ENCODE measurements at regions not wholly inside any gene's neighbourhood (a gene's known extent, or its start where the extent isn't known, plus 50 kb on each side); places are given as distances from the start of the nearest gene placed in this dataset.

DNA sequence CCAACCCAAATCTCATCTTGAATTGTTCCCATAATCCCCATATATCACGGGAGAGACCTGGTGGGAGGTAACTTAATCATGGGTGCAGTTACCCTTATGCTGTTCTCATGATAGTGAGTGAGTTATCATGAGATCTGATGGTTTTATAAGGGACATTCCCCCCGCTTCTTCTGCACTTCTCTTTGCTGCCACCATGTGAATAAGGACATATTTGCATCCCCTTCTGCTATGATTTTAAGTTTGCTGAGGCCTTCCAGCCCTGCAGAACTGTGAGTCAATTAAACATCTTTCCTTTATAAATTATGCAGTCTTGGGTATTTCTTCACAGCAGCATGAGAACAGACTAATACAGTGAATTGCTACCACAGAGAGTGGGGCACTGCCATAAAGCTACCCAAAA, 179.1 kb downstream of the LRIG3 start:
- Histone ChIP-seq H3K27me3 (ENCODE audit: insufficient read depth) (no peaks in the 10 kb centered on the region), H3K9me3 (no peaks in the 10 kb centered on the region; the same call in 1 of the 2 replicates), H2AFZ (ENCODE audit: low read depth) (no peak overlapping the region), H3K9me2 (no peaks in the 10 kb centered on the region), H3K36me3 (replicated peaks in 1 of 2; ENCODE audit: control insufficient read depth in 1 of 2, insufficient read depth in 2 of 2, low read length in 1 of 2) (no peaks in the 10 kb centered on the region), H4K20me1 (ENCODE audit: insufficient read depth) (no peaks in the 10 kb centered on the region), H3K9ac (no peak overlapping the region), H3F3A (replicated peaks; ENCODE audit: insufficient read depth) (no peaks in the 10 kb centered on the region), H3K27ac (ENCODE audit: low read depth in 2 of 2, low read length in 1 of 2) (no peak overlapping the region), H3K4me3 (ENCODE audit: low read depth in 2 of 2, low read length in 1 of 2) (no peak overlapping the region), H3K79me2 (ENCODE audit: insufficient read depth) (no peaks in the 10 kb centered on the region), H3K4me1 (ENCODE audit: control insufficient read depth in 1 of 2, insufficient read depth in 2 of 2, low read depth in 1 of 2, low read length in 1 of 2) (no peaks in the 10 kb centered on the region), H3K4me2 (no peak overlapping the region)
- 18% methylated on average over 2 of the region's 2 CpGs for WGBS (ENCODE audit: low lambda C conversion rate)
- ChIA-PET POLR2A (no interaction called here), CTCF (no interaction called here)
- TF ChIP-seq EP300 (IDR thresholded peaks at IDR 0.05; ENCODE audit: borderline replicate concordance in 1 of 2, low read depth in 1 of 2, low read length in 1 of 2) (no peak), GATA2 (CRISPR knock-in tag; IDR thresholded peaks at IDR 0.05) (no peak), RFX5 (IDR thresholded peaks at IDR 0.05; ENCODE audit: low read length) (no peak)
- TF ChIP-seq, protein P1, sequence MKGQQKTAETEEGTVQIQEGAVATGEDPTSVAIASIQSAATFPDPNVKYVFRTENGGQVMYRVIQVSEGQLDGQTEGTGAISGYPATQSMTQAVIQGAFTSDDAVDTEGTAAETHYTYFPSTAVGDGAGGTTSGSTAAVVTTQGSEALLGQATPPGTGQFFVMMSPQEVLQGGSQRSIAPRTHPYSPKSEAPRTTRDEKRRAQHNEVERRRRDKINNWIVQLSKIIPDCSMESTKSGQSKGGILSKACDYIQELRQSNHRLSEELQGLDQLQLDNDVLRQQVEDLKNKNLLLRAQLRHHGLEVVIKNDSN (IDR thresholded peaks at IDR 0.05; ENCODE audit: borderline replicate concordance, low read depth), result no peak
- TF ChIP-seq, protein P2, sequence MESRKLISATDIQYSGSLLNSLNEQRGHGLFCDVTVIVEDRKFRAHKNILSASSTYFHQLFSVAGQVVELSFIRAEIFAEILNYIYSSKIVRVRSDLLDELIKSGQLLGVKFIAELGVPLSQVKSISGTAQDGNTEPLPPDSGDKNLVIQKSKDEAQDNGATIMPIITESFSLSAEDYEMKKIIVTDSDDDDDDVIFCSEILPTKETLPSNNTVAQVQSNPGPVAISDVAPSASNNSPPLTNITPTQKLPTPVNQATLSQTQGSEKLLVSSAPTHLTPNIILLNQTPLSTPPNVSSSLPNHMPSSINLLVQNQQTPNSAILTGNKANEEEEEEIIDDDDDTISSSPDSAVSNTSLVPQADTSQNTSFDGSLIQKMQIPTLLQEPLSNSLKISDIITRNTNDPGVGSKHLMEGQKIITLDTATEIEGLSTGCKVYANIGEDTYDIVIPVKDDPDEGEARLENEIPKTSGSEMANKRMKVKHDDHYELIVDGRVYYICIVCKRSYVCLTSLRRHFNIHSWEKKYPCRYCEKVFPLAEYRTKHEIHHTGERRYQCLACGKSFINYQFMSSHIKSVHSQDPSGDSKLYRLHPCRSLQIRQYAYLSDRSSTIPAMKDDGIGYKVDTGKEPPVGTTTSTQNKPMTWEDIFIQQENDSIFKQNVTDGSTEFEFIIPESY (IDR thresholded peaks at IDR 0.05; ENCODE audit: borderline replicate concordance, low read depth), result no peak
- DNase-seq, result no peak

DNA sequence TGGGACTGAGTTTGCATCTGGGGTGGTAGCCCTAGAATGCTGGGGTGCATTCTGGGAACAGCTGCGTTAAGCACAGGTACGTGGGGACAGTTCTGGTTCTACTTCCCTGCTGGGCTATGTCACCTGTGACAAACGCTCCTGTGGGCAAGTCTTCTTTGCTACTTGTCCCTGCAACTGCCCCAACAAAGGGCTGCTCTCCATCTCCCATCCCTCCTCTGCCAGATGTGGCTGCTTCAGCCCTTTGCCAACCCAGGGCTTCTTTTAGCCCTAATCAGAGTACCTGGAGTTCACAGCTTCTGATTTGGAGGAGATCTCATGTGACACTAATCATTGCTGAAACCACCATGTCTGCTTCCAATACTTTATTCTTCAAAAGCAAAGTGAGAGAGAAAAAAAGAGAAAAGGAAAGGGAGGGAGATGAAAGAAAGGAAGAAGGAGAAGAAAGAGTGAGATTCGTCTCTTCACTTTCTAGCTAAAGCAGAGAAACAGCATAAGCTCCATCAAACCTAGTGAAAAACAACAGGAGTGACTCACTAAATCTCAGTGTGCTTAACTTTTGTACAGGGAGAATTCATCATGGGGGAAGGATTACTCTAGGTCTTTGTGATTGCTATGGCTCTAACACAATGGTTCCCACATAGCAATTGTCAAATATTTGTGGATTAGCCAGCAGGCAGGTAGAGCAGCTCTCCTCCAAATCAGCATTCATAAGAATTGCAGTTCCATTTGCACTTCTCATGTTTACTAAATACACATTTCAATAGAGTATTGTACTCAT, 174.8 kb downstream of the LRIG3 start:
- Histone ChIP-seq H3K4me1 (ENCODE audit: control insufficient read depth in 1 of 2, insufficient read depth in 2 of 2, low read depth in 1 of 2, low read length in 1 of 2) (no peaks in the 10 kb centered on the region), H3K27ac (ENCODE audit: low read depth in 2 of 2, low read length in 1 of 2) (no peak overlapping the region), H3K79me2 (ENCODE audit: insufficient read depth) (no peaks in the 10 kb centered on the region), H2AFZ (ENCODE audit: low read depth) (no peak overlapping the region), H3K36me3 (replicated peaks in 1 of 2; ENCODE audit: control insufficient read depth in 1 of 2, insufficient read depth in 2 of 2, low read length in 1 of 2) (no peaks in the 10 kb centered on the region), H3K27me3 (ENCODE audit: insufficient read depth) (no peaks in the 10 kb centered on the region), H3K4me3 (ENCODE audit: low read depth in 2 of 2, low read length in 1 of 2) (no peak overlapping the region), H3K9ac (no peak overlapping the region), H3K4me2 (no peak overlapping the region), H3K9me2 (no peaks in the 10 kb centered on the region), H3F3A (replicated peaks; ENCODE audit: insufficient read depth) (peaks cover 3% of the 10 kb centered on the region), H4K20me1 (ENCODE audit: insufficient read depth) (no peaks in the 10 kb centered on the region), H3K9me3 (no peaks in the 10 kb centered on the region)
- DNase-seq, result no peak
- 8% methylated on average over 4 of the region's 4 CpGs for WGBS (ENCODE audit: low lambda C conversion rate)
- TF ChIP-seq EZH2phosphoT487 (IDR thresholded peaks at IDR 0.05; ENCODE audit: borderline replicate concordance, low read depth), result no peak
- TF ChIP-seq TCF12 (IDR thresholded peaks at IDR 0.05), result no peak
- TF ChIP-seq POLR2AphosphoS5 (IDR thresholded peaks at IDR 0.05; ENCODE audit: low read depth, low read length), result no peak
- no peak for TF ChIP-seq GATA2 (CRISPR knock-in tag; IDR thresholded peaks at IDR 0.05)
- TF ChIP-seq RXRA (IDR thresholded peaks at IDR 0.05; ENCODE audit: borderline replicate concordance, low read depth), result no peak
- TF ChIP-seq FOSL2 (IDR thresholded peaks at IDR 0.05; ENCODE audit: borderline replicate concordance, low read depth), result no peak
- TF ChIP-seq NFIC (IDR thresholded peaks at IDR 0.05; ENCODE audit: borderline replicate concordance), result no peak
- TF ChIP-seq, protein P3, sequence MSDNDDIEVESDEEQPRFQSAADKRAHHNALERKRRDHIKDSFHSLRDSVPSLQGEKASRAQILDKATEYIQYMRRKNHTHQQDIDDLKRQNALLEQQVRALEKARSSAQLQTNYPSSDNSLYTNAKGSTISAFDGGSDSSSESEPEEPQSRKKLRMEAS (IDR thresholded peaks at IDR 0.05; ENCODE audit: low read depth), result no peak
- TF ChIP-seq, protein P4, sequence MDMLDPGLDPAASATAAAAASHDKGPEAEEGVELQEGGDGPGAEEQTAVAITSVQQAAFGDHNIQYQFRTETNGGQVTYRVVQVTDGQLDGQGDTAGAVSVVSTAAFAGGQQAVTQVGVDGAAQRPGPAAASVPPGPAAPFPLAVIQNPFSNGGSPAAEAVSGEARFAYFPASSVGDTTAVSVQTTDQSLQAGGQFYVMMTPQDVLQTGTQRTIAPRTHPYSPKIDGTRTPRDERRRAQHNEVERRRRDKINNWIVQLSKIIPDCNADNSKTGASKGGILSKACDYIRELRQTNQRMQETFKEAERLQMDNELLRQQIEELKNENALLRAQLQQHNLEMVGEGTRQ (IDR thresholded peaks at IDR 0.05; ENCODE audit: borderline replicate concordance, low read depth, low read length), result no peak
- TF ChIP-seq YY1 (IDR thresholded peaks at IDR 0.05; ENCODE audit: low read depth), result no peak
- TF ChIP-seq, protein P5, sequence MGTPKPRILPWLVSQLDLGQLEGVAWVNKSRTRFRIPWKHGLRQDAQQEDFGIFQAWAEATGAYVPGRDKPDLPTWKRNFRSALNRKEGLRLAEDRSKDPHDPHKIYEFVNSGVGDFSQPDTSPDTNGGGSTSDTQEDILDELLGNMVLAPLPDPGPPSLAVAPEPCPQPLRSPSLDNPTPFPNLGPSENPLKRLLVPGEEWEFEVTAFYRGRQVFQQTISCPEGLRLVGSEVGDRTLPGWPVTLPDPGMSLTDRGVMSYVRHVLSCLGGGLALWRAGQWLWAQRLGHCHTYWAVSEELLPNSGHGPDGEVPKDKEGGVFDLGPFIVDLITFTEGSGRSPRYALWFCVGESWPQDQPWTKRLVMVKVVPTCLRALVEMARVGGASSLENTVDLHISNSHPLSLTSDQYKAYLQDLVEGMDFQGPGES (IDR thresholded peaks at IDR 0.05; ENCODE audit: low read depth, low read length), result no peak
- no peak for TF ChIP-seq JUND (IDR thresholded peaks at IDR 0.05)
- POLR2A ChIA-PET, result no interaction called here
- CTCF ChIA-PET, result no interaction called here
